Fibroblast of the aortic adventitia (primary cell): ENCODE measurements at regions not wholly inside any gene's neighbourhood (a gene's known extent, or its start where the extent isn't known, plus 50 kb on each side); places are given as distances from the start of the nearest gene placed in this dataset.

Experiments
- DNase-seq: peaks from one replicate; pipeline ENCODE4 v3.0.0-alpha.2; 2010; ENCODE audit warnings: low read depth
- H3K4me3 ChIP-seq: 2 replicates; pipeline ENCODE4 v1.5.1; 2011; ENCODE audit warnings: low read depth, mild to moderate bottlenecking, control low read depth, low read length, moderate library complexity
- CTCF ChIP-seq: IDR thresholded peaks from 2 replicates; pipeline ENCODE4 v1.5.1; 2011; ENCODE audit warnings: mild to moderate bottlenecking, low read length, control low read depth, inconsistent platforms; ENCODE audit not compliant: insufficient read depth

- DNase-seq, result no peak
- no peak overlapping the region for H3K4me3 ChIP-seq
- no peak for TF ChIP-seq CTCF
Measured at GRCh38 chr11:26846227-26846626, 124.4 kb upstream of the SLC5A12 start.

DNA sequence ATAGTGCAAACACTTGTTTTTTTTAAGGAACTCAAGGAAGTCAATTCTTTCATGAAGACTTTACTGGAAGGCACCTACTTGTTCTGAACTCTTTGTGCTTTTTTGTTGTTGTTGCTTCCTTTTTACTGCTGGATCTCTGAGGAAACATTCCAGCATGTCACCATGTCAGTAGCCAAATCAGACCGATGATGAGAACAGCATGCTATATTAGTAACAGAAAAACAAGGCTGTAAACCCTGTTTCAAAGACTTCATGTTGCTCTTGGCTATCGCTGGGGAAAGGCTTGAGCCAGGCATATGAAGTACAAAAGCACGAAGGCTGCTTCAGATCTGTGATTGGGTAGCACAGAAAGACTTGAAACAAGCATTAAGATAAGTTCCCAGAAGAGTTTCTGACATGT lies 125.6 kb upstream of the SLC5A12 start:
- no peak overlapping the region for H3K4me3 ChIP-seq
- DNase-seq, result peak; percentile 71
- no peak for TF ChIP-seq CTCF

DNA sequence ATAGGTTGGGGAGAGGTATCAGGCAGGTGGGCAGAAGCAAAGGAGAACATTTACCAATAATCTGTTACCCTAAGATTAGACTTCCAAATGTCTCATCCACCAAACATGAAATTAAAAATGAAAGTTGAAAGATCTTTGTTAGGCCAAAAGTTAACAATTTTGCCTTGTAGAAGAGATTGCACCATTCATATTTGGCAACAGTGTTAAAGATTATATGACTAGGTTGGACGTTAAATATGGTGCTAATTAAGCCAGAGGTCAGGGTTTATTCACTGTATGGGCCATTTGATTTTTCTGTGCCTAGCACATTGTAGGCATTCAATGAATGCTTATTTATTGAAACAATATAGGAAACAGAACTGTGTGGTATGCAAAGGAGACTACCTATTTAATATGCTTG lies 126.1 kb upstream of the SLC5A12 start:
- DNase-seq, result no peak
- H3K4me3 ChIP-seq, result no peak overlapping the region
- TF ChIP-seq CTCF, result no peak

GRCh38 chr11:26849036-26849435 lies 127.2 kb upstream of the SLC5A12 start:
- no peak overlapping the region for H3K4me3 ChIP-seq
- DNase-seq, result peak; percentile 51
- TF ChIP-seq CTCF, result no peak

DNA sequence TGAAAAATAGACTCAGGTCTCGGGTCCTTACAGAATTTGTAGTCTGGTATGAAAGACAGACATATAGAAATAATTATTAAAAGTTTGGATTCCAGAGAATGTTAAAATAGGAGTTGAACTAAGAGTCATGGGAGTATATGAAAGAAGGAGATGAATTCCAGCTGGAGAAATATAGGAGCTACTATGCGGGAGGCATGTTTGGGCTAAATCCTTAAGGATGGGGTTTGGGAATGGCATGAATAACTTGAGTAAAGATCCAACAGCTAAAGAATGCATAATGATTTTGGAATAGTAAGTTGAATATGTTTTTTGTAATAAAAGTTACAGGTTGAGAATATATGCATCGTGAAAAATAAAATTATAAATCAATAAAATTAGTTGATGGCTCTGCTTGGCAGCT lies 129.4 kb upstream of the SLC5A12 start:
- no peak overlapping the region for H3K4me3 ChIP-seq
- no peak for TF ChIP-seq CTCF
- no peak for DNase-seq

DNA sequence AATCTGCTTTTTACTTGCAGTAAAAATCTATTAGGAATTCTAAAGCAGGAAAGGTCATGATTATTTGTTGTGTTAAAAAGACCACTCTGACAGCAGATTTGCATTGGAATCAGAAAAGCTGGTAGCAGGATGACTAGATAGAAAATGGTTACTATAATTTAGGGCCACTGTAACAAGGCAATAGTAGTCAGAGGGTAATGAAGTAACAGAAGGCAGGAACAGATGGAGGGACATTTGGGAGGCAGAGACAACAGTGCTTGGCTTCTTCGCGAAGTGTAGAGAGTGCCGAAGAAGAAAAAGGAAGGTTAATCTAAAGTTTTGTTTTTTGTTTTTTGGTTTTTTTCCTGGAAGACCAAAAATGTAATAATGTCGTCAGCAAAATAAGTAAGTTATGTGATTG lies 129.8 kb upstream of the SLC5A12 start:
- H3K4me3 ChIP-seq, result no peak overlapping the region
- TF ChIP-seq CTCF, result no peak
- DNase-seq, result no peak

DNA sequence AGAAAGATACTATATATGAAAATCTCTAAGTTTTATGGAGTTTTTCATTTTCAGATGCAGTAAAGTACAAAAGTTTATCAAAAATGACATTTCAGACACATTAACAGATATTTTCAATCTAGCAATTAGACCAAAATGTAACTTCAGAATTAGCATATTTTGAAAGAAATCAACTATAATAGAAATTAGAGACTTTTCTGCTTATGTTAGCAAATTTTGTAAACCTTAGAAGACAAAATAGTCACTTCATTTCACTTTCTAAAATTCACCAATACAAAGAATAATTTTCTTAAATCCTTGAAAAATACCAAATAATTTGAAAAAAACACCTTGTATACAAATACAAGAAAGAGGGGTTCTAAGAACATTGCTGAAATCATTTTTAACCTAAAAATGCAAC lies 135.8 kb upstream of the FIBIN start:
- no peak overlapping the region for H3K4me3 ChIP-seq
- no peak for TF ChIP-seq CTCF
- DNase-seq, result no peak
